ENCODE measurements at regions not wholly inside any gene's neighbourhood (a gene's known extent, or its start where the extent isn't known, plus 50 kb on each side); places are given as distances from the start of the nearest gene placed in this dataset.

DNA sequence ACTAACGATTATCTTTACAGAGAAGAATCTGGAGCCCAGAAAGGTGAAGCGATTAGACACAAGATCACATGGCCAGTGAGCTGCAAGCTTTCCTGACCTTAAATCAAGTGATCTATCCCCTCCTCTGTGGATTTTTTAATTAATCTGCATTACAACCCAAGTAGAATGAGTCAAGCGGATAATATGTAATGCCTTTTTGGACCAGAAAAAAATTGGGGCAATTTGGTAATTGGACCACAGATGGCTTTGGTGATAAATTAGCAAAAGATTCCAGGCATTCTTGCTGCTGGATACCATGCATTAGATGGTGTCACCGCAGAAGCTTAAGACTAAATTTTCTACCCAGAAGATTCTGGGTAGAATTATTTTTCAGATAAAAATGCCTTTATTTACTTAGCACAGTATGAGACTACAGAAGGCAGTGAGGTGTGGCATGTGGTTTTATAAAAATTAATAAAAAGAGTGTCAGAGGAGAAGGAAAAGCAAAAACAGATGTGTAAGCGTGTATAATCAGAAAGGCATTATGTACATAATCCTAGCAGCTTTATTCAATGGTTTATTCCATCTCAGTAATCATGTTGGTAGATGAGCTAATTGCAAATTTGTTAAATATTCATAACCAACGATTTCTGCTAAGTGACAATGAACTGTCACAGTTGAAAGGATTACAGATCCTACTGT, 53.9 kb upstream of the PCSK2 start:
- peaks cover 2% of the 10 kb centered on the region for H3K9me3 Mint-ChIP-seq

More for the DNA sequence above, 53.9 kb upstream of the PCSK2 start:
- DNase-seq: no peak
- Mint-ChIP-seq H3K4me3 (no peak overlapping the region), H3K36me3 (ENCODE audit: low read depth) (no peaks in the 10 kb centered on the region), H3K27ac (no peak overlapping the region), H3K4me1 (ENCODE audit: low read depth) (no peaks in the 10 kb centered on the region), H3K27me3 (no peaks in the 10 kb centered on the region)

Measured in activated T-cell treated with anti-CD3 and anti-CD28 coated beads, Interleukin-2, amount 50 U/mL, for 24 hours (primary cell).